H9 (cell line): ENCODE measurements at regions not wholly inside any gene's neighbourhood (a gene's known extent, or its start where the extent isn't known, plus 50 kb on each side); places are given as distances from the start of the nearest gene placed in this dataset.

Source experiments
- DNase-seq: peaks from one replicate; pipeline ENCODE4 v3.0.0-alpha.2; 2017
- H2AFZ ChIP-seq: one replicate; pipeline ENCODE4 v1.6.1; 2013; ENCODE audit warnings: mild to moderate bottlenecking, low read length, control low read depth, moderate library complexity
- H2AK5ac ChIP-seq: 2 replicates; pipeline ENCODE4 v1.6.1; 2013; ENCODE audit warnings: low read length, control low read depth, mixed read lengths; ENCODE audit not compliant: insufficient read length
- H2BK120ac ChIP-seq: one replicate; pipeline ENCODE4 v1.6.1; 2013; ENCODE audit warnings: low read depth, mild to moderate bottlenecking, low read length, control low read depth, inconsistent platforms; ENCODE audit not compliant: poor library complexity, severe bottlenecking
- H2BK12ac ChIP-seq: 2 replicates; pipeline ENCODE4 v1.6.1; 2013; ENCODE audit warnings: low read length, control low read depth, mixed read lengths, low read depth; ENCODE audit not compliant: insufficient read length
- H2BK15ac ChIP-seq: 2 replicates; pipeline ENCODE4 v1.6.1; 2013; ENCODE audit warnings: low read depth, low read length, control low read depth
- H2BK20ac ChIP-seq: one replicate; pipeline ENCODE4 v1.6.1; 2013; ENCODE audit warnings: low read depth, mild to moderate bottlenecking, low read length, control low read depth, inconsistent platforms; ENCODE audit not compliant: poor library complexity, severe bottlenecking
- H2BK5ac ChIP-seq: 2 replicates; pipeline ENCODE4 v1.6.1; 2013; ENCODE audit warnings: low read length, control low read depth, mixed read lengths; ENCODE audit not compliant: insufficient read length
- H3K14ac ChIP-seq: 2 replicates; pipeline ENCODE4 v1.6.1; 2013; ENCODE audit warnings: low read length, control low read depth; ENCODE audit not compliant: insufficient read depth
- H3K18ac ChIP-seq: 2 replicates; pipeline ENCODE4 v1.6.1; 2013; ENCODE audit warnings: low read depth, mild to moderate bottlenecking, mixed read lengths, low read length, control low read depth; ENCODE audit not compliant: insufficient read length
- H3K23ac ChIP-seq: 2 replicates; pipeline ENCODE4 v1.6.1; 2013; ENCODE audit warnings: low read length, control low read depth, mixed read lengths, low read depth; ENCODE audit not compliant: insufficient read length
- H3K23me2 ChIP-seq: 2 replicates; pipeline ENCODE4 v1.6.1; 2013; ENCODE audit warnings: low read depth, mild to moderate bottlenecking, mixed read lengths, low read length, control low read depth; ENCODE audit not compliant: insufficient read length, poor library complexity, severe bottlenecking
- H3K27ac ChIP-seq: 2 replicates; pipeline ENCODE4 v1.5.1; 2013; ENCODE audit warnings: low read length, control low read depth, mixed read lengths, low read depth; ENCODE audit not compliant: insufficient read length
- H3K27me3 ChIP-seq: 2 replicates; pipeline ENCODE4 v1.6.1; 2013; ENCODE audit warnings: low read length, control low read depth, inconsistent platforms; ENCODE audit not compliant: insufficient read depth
- H3K4ac ChIP-seq: 2 replicates; pipeline ENCODE4 v1.6.1; 2013; ENCODE audit warnings: low read depth, mild to moderate bottlenecking, control low read depth, inconsistent platforms, low read length, moderate library complexity
- H3K4me1 ChIP-seq: 2 replicates; pipeline ENCODE4 v1.6.1; 2013; ENCODE audit warnings: low read length, control low read depth, inconsistent platforms; ENCODE audit not compliant: insufficient read depth
- H3K4me2 ChIP-seq: 2 replicates; pipeline ENCODE4 v1.6.1; 2013; ENCODE audit warnings: low read length, control low read depth, mixed read lengths; ENCODE audit not compliant: insufficient read length, insufficient read depth
- H3K56ac ChIP-seq: 2 replicates; pipeline ENCODE4 v1.6.1; 2013; ENCODE audit warnings: low read depth, mild to moderate bottlenecking, mixed read lengths, low read length, control low read depth; ENCODE audit not compliant: insufficient read length
- H3K79me1 ChIP-seq: 2 replicates; pipeline ENCODE4 v1.6.1; 2013; ENCODE audit warnings: low read depth, mild to moderate bottlenecking, moderate library complexity, low read length, control low read depth, inconsistent platforms; ENCODE audit not compliant: insufficient read depth, poor library complexity, severe bottlenecking
- H3K79me2 ChIP-seq: 2 replicates; pipeline ENCODE4 v1.6.1; 2013; ENCODE audit warnings: low read length, control low read depth, inconsistent platforms; ENCODE audit not compliant: insufficient read depth
- H3K9ac ChIP-seq: 2 replicates; pipeline ENCODE4 v1.6.1; 2013; ENCODE audit warnings: low read length, control low read depth, mixed read lengths; ENCODE audit not compliant: insufficient read length; ENCODE audit errors: extremely low read depth
- H3K9me3 ChIP-seq: one replicate; pipeline ENCODE4 v1.6.1; 2013; ENCODE audit warnings: low read depth, low read length, inconsistent platforms; ENCODE audit not compliant: control insufficient read depth
- H3T11ph ChIP-seq: one replicate; pipeline ENCODE4 v1.6.1; 2013; ENCODE audit warnings: mild to moderate bottlenecking, low read length, control low read depth, inconsistent platforms
- H4K20me1 ChIP-seq: one replicate; pipeline ENCODE4 v1.6.1; 2013; ENCODE audit not compliant: control insufficient read depth, insufficient read length, insufficient read depth
- H4K5ac ChIP-seq: 2 replicates; pipeline ENCODE4 v1.6.1; 2013; ENCODE audit warnings: low read depth, mild to moderate bottlenecking, mixed read lengths, low read length, control low read depth; ENCODE audit not compliant: insufficient read length
- H4K8ac ChIP-seq: replicated peaks from 2 replicates; pipeline ENCODE4 v1.6.1; 2013; ENCODE audit warnings: low read length, control low read depth, mixed read lengths, low read depth; ENCODE audit not compliant: insufficient read length
- H4K91ac ChIP-seq: 2 replicates; pipeline ENCODE4 v1.6.1; 2013; ENCODE audit warnings: low read depth, mild to moderate bottlenecking, moderate library complexity, mixed read lengths, low read length, control low read depth; ENCODE audit not compliant: insufficient read length
- H3K27ac Mint-ChIP-seq, 3 experiments: 2 replicates in 2 of 3; 3 replicates in 1 of 3; pipeline ENCODE4 v1.8.0; 2020 to 2021; ENCODE audit warnings: mixed read lengths in 3 of 3, mild to moderate bottlenecking in 1 of 3, moderate library complexity in 1 of 3
- H3K27me3 Mint-ChIP-seq: 2 replicates; pipeline ENCODE4 v1.8.0; 2021; ENCODE audit warnings: low read depth, mild to moderate bottlenecking, moderate library complexity, mixed read lengths
- H3K36me3 Mint-ChIP-seq, 3 experiments: 2 replicates in 2 of 3; 3 replicates in 1 of 3; pipeline ENCODE4 v1.8.0; 2020 to 2021; ENCODE audit warnings: low read depth in 3 of 3, mixed read lengths in 3 of 3; ENCODE audit not compliant: insufficient read depth in 1 of 3
- H3K4me1 Mint-ChIP-seq, 2 experiments: 2 replicates each; pipeline ENCODE4 v1.8.0; 2020; ENCODE audit warnings: mixed read lengths in 2 of 2
- H3K4me3 Mint-ChIP-seq, 2 experiments: 2 replicates in 1 of 2; 3 replicates in 1 of 2; pipeline ENCODE4 v1.8.0; 2020 to 2021; ENCODE audit warnings: mild to moderate bottlenecking in 2 of 2, mixed read lengths in 2 of 2, moderate library complexity in 1 of 2
- H3K9me3 Mint-ChIP-seq, 2 experiments: 2 replicates in 1 of 2; 3 replicates in 1 of 2; pipeline ENCODE4 v1.8.0; 2020; ENCODE audit warnings: mild to moderate bottlenecking in 2 of 2, mixed read lengths in 2 of 2, moderate library complexity in 1 of 2
- WGBS: extraction: QIAGEN DNeasy Blood & Tissue Kit; methylation state at CpG from one replicate; pipeline ENCODE4 v1.1.7; 2013; ENCODE audit warnings: missing lambda C conversion rate, low lambda C conversion rate, mixed read lengths; ENCODE audit not compliant: insufficient read length; ENCODE audit errors: extremely low coverage; 5-methylcytosine and 5-hydroxymethylcytosine counted together
- TF ChIP-seq, protein P1 (sequence below): fragments of 200-600 bp; sonication (generic); conservative IDR thresholded peaks from 3 replicates; pipeline ENCODE4 v1.8.0; 2021; ENCODE audit warnings: antibody characterized with exemption, mild to moderate bottlenecking

DNA sequence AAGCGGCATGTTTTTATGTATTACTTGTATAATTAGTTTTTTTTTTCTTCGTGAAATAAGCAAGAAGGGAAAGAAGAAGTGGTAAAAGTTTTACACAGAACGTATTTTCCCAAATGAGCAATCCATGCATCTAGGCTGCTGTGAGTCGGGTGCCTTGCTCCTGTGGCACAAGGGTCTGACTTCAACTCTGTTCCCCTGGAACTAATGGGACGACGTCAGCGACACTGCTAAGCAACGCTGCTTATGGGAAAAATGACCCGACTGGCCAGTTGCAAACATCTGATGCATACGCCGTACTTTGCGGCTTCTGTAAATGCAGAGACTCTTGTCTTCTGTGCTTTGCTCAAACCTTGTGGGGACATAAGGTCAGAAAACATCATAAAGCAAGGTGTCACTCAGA lies 66.3 kb downstream of the MPP7 start:
- Mint-ChIP-seq H3K36me3 (no peaks in the 10 kb centered on the region; a peak in 1 of 7 replicates), H3K27me3 (no peaks in the 10 kb centered on the region), H3K27ac (no peak overlapping the region), H3K4me1 (peaks cover 0 to 4% of the 10 kb centered on the region in 2 experiments; a peak in 2 of 4 replicates), H3K4me3 (no peak overlapping the region), H3K9me3 (no peaks in the 10 kb centered on the region; a peak in 1 of 5 replicates)
- Histone ChIP-seq H3K79me1 (no peaks in the 10 kb centered on the region), H2AK5ac (no peak overlapping the region), H3K9me3 (no peaks in the 10 kb centered on the region), H3K18ac (no peak overlapping the region), H3K23me2 (no peaks in the 10 kb centered on the region), H4K8ac (no peak overlapping the region), H3K4me2 (no peak overlapping the region), H3K9ac (no peak overlapping the region), H4K20me1 (no peaks in the 10 kb centered on the region), H3K27ac (no peak overlapping the region), H3K4me1 (no peaks in the 10 kb centered on the region), H3K23ac (no peak overlapping the region), H2BK12ac (no peak overlapping the region), H2BK20ac (no peak overlapping the region), H3K79me2 (no peaks in the 10 kb centered on the region), H3K4ac (no peak overlapping the region), H3K14ac (no peak overlapping the region), H2BK5ac (no peak overlapping the region), H3T11ph (no peak overlapping the region), H3K27me3 (no peaks in the 10 kb centered on the region), H2AFZ (no peak overlapping the region), H2BK15ac (no peak overlapping the region), H4K5ac (no peak overlapping the region), H2BK120ac (no peak overlapping the region), H4K91ac (no peak overlapping the region), H3K56ac (no peak overlapping the region)
- no peak for DNase-seq
- TF ChIP-seq, protein P1, sequence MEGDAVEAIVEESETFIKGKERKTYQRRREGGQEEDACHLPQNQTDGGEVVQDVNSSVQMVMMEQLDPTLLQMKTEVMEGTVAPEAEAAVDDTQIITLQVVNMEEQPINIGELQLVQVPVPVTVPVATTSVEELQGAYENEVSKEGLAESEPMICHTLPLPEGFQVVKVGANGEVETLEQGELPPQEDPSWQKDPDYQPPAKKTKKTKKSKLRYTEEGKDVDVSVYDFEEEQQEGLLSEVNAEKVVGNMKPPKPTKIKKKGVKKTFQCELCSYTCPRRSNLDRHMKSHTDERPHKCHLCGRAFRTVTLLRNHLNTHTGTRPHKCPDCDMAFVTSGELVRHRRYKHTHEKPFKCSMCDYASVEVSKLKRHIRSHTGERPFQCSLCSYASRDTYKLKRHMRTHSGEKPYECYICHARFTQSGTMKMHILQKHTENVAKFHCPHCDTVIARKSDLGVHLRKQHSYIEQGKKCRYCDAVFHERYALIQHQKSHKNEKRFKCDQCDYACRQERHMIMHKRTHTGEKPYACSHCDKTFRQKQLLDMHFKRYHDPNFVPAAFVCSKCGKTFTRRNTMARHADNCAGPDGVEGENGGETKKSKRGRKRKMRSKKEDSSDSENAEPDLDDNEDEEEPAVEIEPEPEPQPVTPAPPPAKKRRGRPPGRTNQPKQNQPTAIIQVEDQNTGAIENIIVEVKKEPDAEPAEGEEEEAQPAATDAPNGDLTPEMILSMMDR, result no peak
- WGBS, result no CpG with 5 or more reads among the region's 12 CpGs
